ENCODE measurements at regions not wholly inside any gene's neighbourhood (a gene's known extent, or its start where the extent isn't known, plus 50 kb on each side); places are given as distances from the start of the nearest gene placed in this dataset.

GRCh38 chr7:67523713-67524112 is 527.1 kb downstream of the TYW1 start:
- Histone ChIP-seq H3K79me2 (ENCODE audit: control insufficient read depth, low read length) (no peaks in the 10 kb centered on the region), H3F3A (ENCODE audit: control insufficient read depth, insufficient read depth) (no peaks in the 10 kb centered on the region), H3K9me2 (replicated peaks; ENCODE audit: control insufficient read depth, low read length) (no peaks in the 10 kb centered on the region; the same call in 1 of the 2 replicates), H3K4me2 (ENCODE audit: low read length) (no peak overlapping the region), H3K27me3 (ENCODE audit: control insufficient read depth, low read length) (no peaks in the 10 kb centered on the region), H3K4me3 (ENCODE audit: low read length) (no peak overlapping the region), H3K9me3 (ENCODE audit: control insufficient read depth, insufficient read depth, low read length) (no peaks in the 10 kb centered on the region), H3K36me3 (ENCODE audit: control insufficient read depth, low read length) (no peaks in the 10 kb centered on the region), H3K27ac (ENCODE audit: low read depth, low read length) (no peak overlapping the region), H4K20me1 (ENCODE audit: control insufficient read depth, insufficient read depth, low read depth, low read length) (no peaks in the 10 kb centered on the region), H3K4me1 (ENCODE audit: control insufficient read depth, low read length) (no peaks in the 10 kb centered on the region)
- TF ChIP-seq EZH2phosphoT487 (IDR thresholded peaks at IDR 0.05; ENCODE audit: borderline replicate concordance, low read length), result no peak
- TF ChIP-seq CTCF (IDR thresholded peaks at IDR 0.05; ENCODE audit: low read depth, low read length, poor library complexity, severe bottlenecking), result no peak

- no peaks in the 10 kb centered on the region for H3F3A ChIP-seq (ENCODE audit: control insufficient read depth, insufficient read depth)
- no peaks in the 10 kb centered on the region for H3K79me2 ChIP-seq (ENCODE audit: control insufficient read depth, low read length)
- no peaks in the 10 kb centered on the region for H3K9me2 ChIP-seq (replicated peaks; ENCODE audit: control insufficient read depth, low read length)
- no peak for TF ChIP-seq CTCF (IDR thresholded peaks at IDR 0.05; ENCODE audit: low read depth, low read length, poor library complexity, severe bottlenecking)
- TF ChIP-seq EZH2phosphoT487 (IDR thresholded peaks at IDR 0.05; ENCODE audit: borderline replicate concordance, low read length), result no peak
- no peaks in the 10 kb centered on the region for H3K27me3 ChIP-seq (ENCODE audit: control insufficient read depth, low read length)
- H3K4me1 ChIP-seq (ENCODE audit: control insufficient read depth, low read length), result no peaks in the 10 kb centered on the region
- no peaks in the 10 kb centered on the region for H3K36me3 ChIP-seq (ENCODE audit: control insufficient read depth, low read length)
- no peak overlapping the region for H3K27ac ChIP-seq (ENCODE audit: low read depth, low read length)
- H4K20me1 ChIP-seq (ENCODE audit: control insufficient read depth, insufficient read depth, low read depth, low read length), result no peaks in the 10 kb centered on the region
- no peak overlapping the region for H3K4me2 ChIP-seq (ENCODE audit: low read length)
- H3K9me3 ChIP-seq (ENCODE audit: control insufficient read depth, insufficient read depth, low read length), result no peaks in the 10 kb centered on the region
- no peak overlapping the region for H3K4me3 ChIP-seq (ENCODE audit: low read length)
Observed at GRCh38 chr7:67525588-67525987, 529.0 kb downstream of the TYW1 start.

GRCh38 chr7:67535241-67535989 is 538.8 kb downstream of the TYW1 start:
- H3K4me2 ChIP-seq (ENCODE audit: low read length), result no peak overlapping the region
- no peaks in the 10 kb centered on the region for H3K27me3 ChIP-seq (ENCODE audit: control insufficient read depth, low read length)
- no peaks in the 10 kb centered on the region for H4K20me1 ChIP-seq (ENCODE audit: control insufficient read depth, insufficient read depth, low read depth, low read length)
- no peaks in the 10 kb centered on the region for H3F3A ChIP-seq (ENCODE audit: control insufficient read depth, insufficient read depth)
- no peaks in the 10 kb centered on the region for H3K9me3 ChIP-seq (ENCODE audit: control insufficient read depth, insufficient read depth, low read length)
- no peak for TF ChIP-seq EZH2phosphoT487 (IDR thresholded peaks at IDR 0.05; ENCODE audit: borderline replicate concordance, low read length)
- no peak for TF ChIP-seq CTCF (IDR thresholded peaks at IDR 0.05; ENCODE audit: low read depth, low read length, poor library complexity, severe bottlenecking)
- H3K4me3 ChIP-seq (ENCODE audit: low read length), result no peak overlapping the region
- H3K4me1 ChIP-seq (ENCODE audit: control insufficient read depth, low read length), result no peaks in the 10 kb centered on the region
- H3K27ac ChIP-seq (ENCODE audit: low read depth, low read length), result no peak overlapping the region
- H3K36me3 ChIP-seq (ENCODE audit: control insufficient read depth, low read length), result no peaks in the 10 kb centered on the region
- H3K9me2 ChIP-seq (replicated peaks; ENCODE audit: control insufficient read depth, low read length), result no peaks in the 10 kb centered on the region
- no peaks in the 10 kb centered on the region for H3K79me2 ChIP-seq (ENCODE audit: control insufficient read depth, low read length)

All from DOHH2 (cell line).